SK-N-MC (cell line): ENCODE measurements at regions not wholly inside any gene's neighbourhood (a gene's known extent, or its start where the extent isn't known, plus 50 kb on each side); places are given as distances from the start of the nearest gene placed in this dataset.

Experiments
- EZH2 ChIP-seq: fragments of 200-600 bp; sonication (generic); IDR thresholded peaks from one replicate; pipeline ENCODE4 v1.6.1; 2017; ENCODE audit warnings: antibody characterized with exemption
- FOXP2 ChIP-seq: optimal IDR thresholded peaks from 2 replicates; pipeline ENCODE3; 2011; ENCODE audit warnings: mild to moderate bottlenecking, moderate library complexity; ENCODE audit not compliant: insufficient read depth; ENCODE audit errors: extremely low read length, control extremely low read depth
- POLR2AphosphoS5 ChIP-seq: IDR thresholded peaks from 2 replicates; pipeline ENCODE4 v1.6.1; 2012; ENCODE audit warnings: mild to moderate bottlenecking, low read depth, low read length, borderline replicate concordance

DNA sequence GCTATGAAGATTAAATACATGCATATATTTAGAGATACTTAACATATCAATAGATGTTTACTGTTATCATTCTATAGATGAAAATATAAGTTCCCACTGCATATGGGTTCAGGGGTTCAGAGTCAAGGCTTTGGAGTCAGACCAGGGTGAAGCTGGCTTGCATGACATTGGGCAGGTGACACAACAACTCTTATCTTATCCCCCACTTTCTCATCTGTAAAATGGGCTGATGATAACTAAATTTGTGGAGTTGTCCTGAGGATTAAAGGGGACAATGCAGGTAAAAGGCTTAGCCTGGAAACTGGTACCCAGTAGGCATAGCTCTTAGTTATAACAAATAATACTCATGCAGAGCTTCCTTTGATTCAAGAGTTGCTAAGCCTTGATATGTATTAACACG is 72.6 kb upstream of the BRINP1 start:
- TF ChIP-seq POLR2AphosphoS5 (no peak), EZH2 (no peak), FOXP2 (no peak)
